Keratinocyte (primary cell): ENCODE measurements at regions not wholly inside any gene's neighbourhood (a gene's known extent, or its start where the extent isn't known, plus 50 kb on each side); places are given as distances from the start of the nearest gene placed in this dataset.

Source experiments
- DNase-seq: peaks from one replicate; pipeline ENCODE4 v3.0.0-alpha.2; 2011; ENCODE audit warnings: low read depth, missing footprints, low spot score
- FAIRE-seq: peaks from 2 replicates; lab custom pipeline; 2011; peaks lifted over from hg19 to GRCh38; lab: Jason Lieb, UNC
- H2AFZ ChIP-seq: 2 replicates; pipeline ENCODE4 v1.6.0; 2012; ENCODE audit warnings: low read length, control low read depth, inconsistent platforms; ENCODE audit not compliant: control insufficient read depth
- H3K27ac ChIP-seq: 2 replicates; pipeline ENCODE4 v1.5.1; 2011; ENCODE audit warnings: low read length; ENCODE audit not compliant: control insufficient read depth, insufficient read depth
- H3K27me3 ChIP-seq: 3 replicates; pipeline ENCODE4 v1.6.0; 2011; ENCODE audit warnings: low read length; ENCODE audit not compliant: control insufficient read depth, insufficient read depth; ENCODE audit errors: extremely low read depth
- H3K36me3 ChIP-seq, 2 experiments: 2 replicates in 1 of 2; 3 replicates in 1 of 2; pipeline ENCODE4 v1.5.1; 2011; ENCODE audit warnings: low read length in 2 of 2, mild to moderate bottlenecking in 1 of 2; ENCODE audit not compliant: control insufficient read depth in 2 of 2, insufficient read depth in 2 of 2; ENCODE audit errors: extremely low read depth in 1 of 2
- H3K4me1 ChIP-seq: 3 replicates; pipeline ENCODE4 v1.5.1; 2011; ENCODE audit warnings: low read length; ENCODE audit not compliant: control insufficient read depth, insufficient read depth; ENCODE audit errors: extremely low read depth
- H3K4me2 ChIP-seq: 3 replicates; pipeline ENCODE4 v1.6.0; 2011; ENCODE audit warnings: low read depth, low read length; ENCODE audit not compliant: control insufficient read depth, insufficient read depth; ENCODE audit errors: extremely low read depth
- H3K4me3 ChIP-seq, 3 experiments: fragments of 200-600 bp in 1 of 3; sonication (generic) in 1 of 3; 2 replicates in 2 of 3; 3 replicates in 1 of 3; pipeline ENCODE4 v1.5.1; 2011 to 2016; ENCODE audit warnings: low read length in 3 of 3, mild to moderate bottlenecking in 3 of 3, control low read depth in 2 of 3, inconsistent platforms in 1 of 3, low read depth in 1 of 3, mixed read lengths in 1 of 3, mixed run types in 1 of 3, moderate library complexity in 1 of 3; ENCODE audit not compliant: control insufficient read depth in 2 of 3, insufficient read depth in 2 of 3; ENCODE audit errors: extremely low read depth in 1 of 3
- H3K79me2 ChIP-seq: 2 replicates; pipeline ENCODE4 v1.6.0; 2012; ENCODE audit warnings: low read length; ENCODE audit not compliant: control insufficient read depth, insufficient read depth
- H3K9ac ChIP-seq: 3 replicates; pipeline ENCODE4 v1.6.0; 2011; ENCODE audit warnings: low read length; ENCODE audit not compliant: control insufficient read depth, insufficient read depth; ENCODE audit errors: extremely low read depth
- H3K9me1 ChIP-seq: 3 replicates; pipeline ENCODE4 v1.6.0; 2011; ENCODE audit warnings: low read length; ENCODE audit not compliant: control insufficient read depth, insufficient read depth; ENCODE audit errors: extremely low read depth
- H3K9me3 ChIP-seq: 2 replicates; pipeline ENCODE4 v1.5.1; 2012; ENCODE audit warnings: low read depth, low read length; ENCODE audit not compliant: control insufficient read depth
- H4K20me1 ChIP-seq: 3 replicates; pipeline ENCODE4 v1.6.0; 2011; ENCODE audit warnings: low read length; ENCODE audit not compliant: control insufficient read depth, insufficient read depth; ENCODE audit errors: extremely low read depth
- EZH2 ChIP-seq: IDR thresholded peaks from one replicate; pipeline ENCODE4 v1.6.1; 2012; ENCODE audit warnings: inconsistent platforms, mild to moderate bottlenecking, low read length, moderate library complexity
- dilution Hi-C: fragments of 300-500 bp; cut with MboI; formaldehyde crosslinking; loops from one replicate; pipeline ENCODE4 v1.7.0; 2020; ENCODE audit warnings: low sequenced_read_pairs; ENCODE audit not compliant: extremely low pct_ligation_motif_present
- TF ChIP-seq, protein P1 (sequence below), 3 experiments: IDR thresholded peaks in 1 of 3; conservative IDR thresholded peaks in 1 of 3; optimal IDR thresholded peaks in 1 of 3; 2 replicates in 2 of 3; 3 replicates in 1 of 3; pipeline versions ENCODE3 to v1.5.1; 2011; ENCODE audit warnings: low read length in 3 of 3, mild to moderate bottlenecking in 3 of 3, moderate library complexity in 2 of 3, control low read depth in 1 of 3, inconsistent platforms in 1 of 3; ENCODE audit not compliant: insufficient read depth in 2 of 3; ENCODE audit errors: extremely low read depth in 1 of 3

DNA sequence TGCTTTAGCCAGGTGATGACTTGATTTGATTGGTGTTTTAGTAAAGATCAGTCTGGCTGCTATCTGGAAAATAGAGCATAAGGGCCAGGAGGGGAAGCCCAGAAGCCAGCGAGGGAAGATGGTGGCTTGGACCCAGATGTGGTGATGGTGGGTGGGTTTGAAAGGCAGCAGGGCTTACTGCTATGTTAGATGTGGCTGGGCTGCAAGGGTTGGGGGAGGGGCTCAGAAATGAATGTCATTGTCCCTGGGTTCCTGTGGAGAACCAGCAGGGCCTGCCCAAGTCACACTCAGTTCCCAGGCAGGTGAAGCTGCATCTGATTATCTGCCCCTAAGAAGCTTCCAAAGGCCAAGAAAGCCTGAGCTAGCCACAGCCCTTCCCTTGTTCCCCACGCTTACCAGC is 71.7 kb upstream of the BRD7 start:
- H3K27ac ChIP-seq, result no peak overlapping the region
- no peak overlapping the region for H3K4me3 ChIP-seq
- no peaks in the 10 kb centered on the region for H3K79me2 ChIP-seq
- no peaks in the 10 kb centered on the region for H3K36me3 ChIP-seq
- H3K9ac ChIP-seq, result no peak overlapping the region
- no peaks in the 10 kb centered on the region for H3K4me1 ChIP-seq
- H3K9me1 ChIP-seq, result no peaks in the 10 kb centered on the region
- TF ChIP-seq, protein P1, sequence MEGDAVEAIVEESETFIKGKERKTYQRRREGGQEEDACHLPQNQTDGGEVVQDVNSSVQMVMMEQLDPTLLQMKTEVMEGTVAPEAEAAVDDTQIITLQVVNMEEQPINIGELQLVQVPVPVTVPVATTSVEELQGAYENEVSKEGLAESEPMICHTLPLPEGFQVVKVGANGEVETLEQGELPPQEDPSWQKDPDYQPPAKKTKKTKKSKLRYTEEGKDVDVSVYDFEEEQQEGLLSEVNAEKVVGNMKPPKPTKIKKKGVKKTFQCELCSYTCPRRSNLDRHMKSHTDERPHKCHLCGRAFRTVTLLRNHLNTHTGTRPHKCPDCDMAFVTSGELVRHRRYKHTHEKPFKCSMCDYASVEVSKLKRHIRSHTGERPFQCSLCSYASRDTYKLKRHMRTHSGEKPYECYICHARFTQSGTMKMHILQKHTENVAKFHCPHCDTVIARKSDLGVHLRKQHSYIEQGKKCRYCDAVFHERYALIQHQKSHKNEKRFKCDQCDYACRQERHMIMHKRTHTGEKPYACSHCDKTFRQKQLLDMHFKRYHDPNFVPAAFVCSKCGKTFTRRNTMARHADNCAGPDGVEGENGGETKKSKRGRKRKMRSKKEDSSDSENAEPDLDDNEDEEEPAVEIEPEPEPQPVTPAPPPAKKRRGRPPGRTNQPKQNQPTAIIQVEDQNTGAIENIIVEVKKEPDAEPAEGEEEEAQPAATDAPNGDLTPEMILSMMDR (optimal IDR thresholded peaks at IDR 0.05 in 1 of 3, IDR thresholded peaks at IDR 0.05 in 1 of 3, conservative IDR thresholded peaks at IDR 0.05 in 1 of 3; ENCODE audit: extremely low read depth in 1 of 3, insufficient read depth in 2 of 3, low read length in 3 of 3), result no peak
- TF ChIP-seq EZH2, result no peak
- H3K9me3 ChIP-seq, result no peaks in the 10 kb centered on the region
- dilution Hi-C loops, result no loop called here
- no peaks in the 10 kb centered on the region for H4K20me1 ChIP-seq
- H2AFZ ChIP-seq, result no peak overlapping the region
- DNase-seq (no peak), FAIRE-seq (no peak)
- H3K4me2 ChIP-seq, result no peak overlapping the region
- H3K27me3 ChIP-seq, result peaks cover under 1% of the 10 kb centered on the region

DNA sequence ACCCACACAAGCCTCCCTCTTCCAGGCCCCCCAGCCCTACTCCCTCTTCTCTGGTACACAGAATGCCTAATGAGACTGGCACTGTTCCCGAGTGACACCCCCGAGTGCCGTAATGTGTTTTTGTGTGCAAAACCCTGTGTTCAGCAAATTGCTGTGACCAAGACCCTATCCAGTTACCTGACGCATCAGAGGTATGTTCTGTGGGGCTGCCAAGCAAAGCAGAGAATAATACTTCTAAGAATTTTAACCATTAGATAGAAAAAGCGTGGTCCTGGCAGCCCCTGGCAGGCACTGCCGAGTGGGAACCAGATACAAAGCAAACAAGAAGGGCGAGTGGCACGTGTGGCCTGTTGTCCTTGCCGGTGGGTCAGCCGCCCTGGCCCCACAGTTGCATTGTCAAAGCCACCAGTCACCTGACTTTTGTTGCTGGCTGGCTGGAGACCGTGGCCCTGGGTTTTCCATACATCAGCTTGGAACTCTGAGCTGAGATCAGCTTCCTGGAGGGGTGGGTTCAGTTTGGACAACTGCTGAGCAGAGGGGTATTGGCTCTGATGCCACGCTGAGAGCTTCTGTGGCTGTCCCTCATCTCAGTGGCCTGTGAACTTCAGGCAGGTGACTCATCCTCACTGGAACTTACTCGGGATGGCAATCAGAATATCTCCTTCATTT is 69.1 kb upstream of the BRD7 start:
- Histone ChIP-seq H3K4me1 (no peaks in the 10 kb centered on the region), H3K4me2 (no peak overlapping the region), H3K79me2 (no peaks in the 10 kb centered on the region), H3K27me3 (no peaks in the 10 kb centered on the region), H3K9ac (no peak overlapping the region), H3K27ac (no peak overlapping the region), H2AFZ (no peak overlapping the region), H3K9me3 (no peaks in the 10 kb centered on the region), H3K9me1 (no peaks in the 10 kb centered on the region), H3K36me3 (no peaks in the 10 kb centered on the region), H4K20me1 (no peaks in the 10 kb centered on the region), H3K4me3 (no peak overlapping the region)
- DNase-seq (no peak), FAIRE-seq (no peak)
- TF ChIP-seq EZH2, result no peak
- TF ChIP-seq, protein P1 (optimal IDR thresholded peaks at IDR 0.05 in 1 of 3, IDR thresholded peaks at IDR 0.05 in 1 of 3, conservative IDR thresholded peaks at IDR 0.05 in 1 of 3; ENCODE audit: extremely low read depth in 1 of 3, insufficient read depth in 2 of 3, low read length in 3 of 3), result no peak
- dilution Hi-C loops, result no loop called here
